ENCODE measurements at regions not wholly inside any gene's neighbourhood (a gene's known extent, or its start where the extent isn't known, plus 50 kb on each side); places are given as distances from the start of the nearest gene placed in this dataset.

GRCh38 chr13:105634059-105634458 lies 901.4 kb downstream of the EFNB2 start:
- no peaks in the 10 kb centered on the region for H3K4me1 ChIP-seq (ENCODE audit: low read depth, poor library complexity, severe bottlenecking)
- H3K4me2 ChIP-seq: no peak overlapping the region
- no peak overlapping the region for H3K4me3 ChIP-seq (IDR thresholded peaks at IDR 0.05; ENCODE audit: insufficient read depth, low read depth, low read length)
- H3K27ac ChIP-seq: no peak overlapping the region
- no peak overlapping the region for H2AFZ ChIP-seq (ENCODE audit: low read depth)
- H3K9ac ChIP-seq: no peak overlapping the region
- H3K27me3 ChIP-seq (ENCODE audit: insufficient read depth, low read depth): no peaks in the 10 kb centered on the region
- TF ChIP-seq, protein P1, sequence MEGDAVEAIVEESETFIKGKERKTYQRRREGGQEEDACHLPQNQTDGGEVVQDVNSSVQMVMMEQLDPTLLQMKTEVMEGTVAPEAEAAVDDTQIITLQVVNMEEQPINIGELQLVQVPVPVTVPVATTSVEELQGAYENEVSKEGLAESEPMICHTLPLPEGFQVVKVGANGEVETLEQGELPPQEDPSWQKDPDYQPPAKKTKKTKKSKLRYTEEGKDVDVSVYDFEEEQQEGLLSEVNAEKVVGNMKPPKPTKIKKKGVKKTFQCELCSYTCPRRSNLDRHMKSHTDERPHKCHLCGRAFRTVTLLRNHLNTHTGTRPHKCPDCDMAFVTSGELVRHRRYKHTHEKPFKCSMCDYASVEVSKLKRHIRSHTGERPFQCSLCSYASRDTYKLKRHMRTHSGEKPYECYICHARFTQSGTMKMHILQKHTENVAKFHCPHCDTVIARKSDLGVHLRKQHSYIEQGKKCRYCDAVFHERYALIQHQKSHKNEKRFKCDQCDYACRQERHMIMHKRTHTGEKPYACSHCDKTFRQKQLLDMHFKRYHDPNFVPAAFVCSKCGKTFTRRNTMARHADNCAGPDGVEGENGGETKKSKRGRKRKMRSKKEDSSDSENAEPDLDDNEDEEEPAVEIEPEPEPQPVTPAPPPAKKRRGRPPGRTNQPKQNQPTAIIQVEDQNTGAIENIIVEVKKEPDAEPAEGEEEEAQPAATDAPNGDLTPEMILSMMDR (conservative IDR thresholded peaks at IDR 0.05; ENCODE audit: low read depth, low read length): no peak
- no peaks in the 10 kb centered on the region for H3K79me2 ChIP-seq (ENCODE audit: insufficient read depth, low read depth)
- no peaks in the 10 kb centered on the region for H3K36me3 ChIP-seq (ENCODE audit: insufficient read depth)
- no peaks in the 10 kb centered on the region for H4K20me1 ChIP-seq (ENCODE audit: insufficient read depth)

GRCh38 chr13:105630431-105630830 lies 905.0 kb downstream of the EFNB2 start:
- Histone ChIP-seq H4K20me1 (ENCODE audit: insufficient read depth) (no peaks in the 10 kb centered on the region), H3K4me2 (no peak overlapping the region), H3K79me2 (ENCODE audit: insufficient read depth, low read depth) (no peaks in the 10 kb centered on the region), H3K4me3 (IDR thresholded peaks at IDR 0.05; ENCODE audit: insufficient read depth, low read depth, low read length) (no peak overlapping the region), H3K27ac (no peak overlapping the region), H2AFZ (ENCODE audit: low read depth) (no peak overlapping the region), H3K27me3 (ENCODE audit: insufficient read depth, low read depth) (no peaks in the 10 kb centered on the region), H3K4me1 (ENCODE audit: low read depth, poor library complexity, severe bottlenecking) (no peaks in the 10 kb centered on the region), H3K36me3 (ENCODE audit: insufficient read depth) (no peaks in the 10 kb centered on the region), H3K9ac (no peak overlapping the region)
- TF ChIP-seq, protein P1 (conservative IDR thresholded peaks at IDR 0.05; ENCODE audit: low read depth, low read length): no peak

DNA sequence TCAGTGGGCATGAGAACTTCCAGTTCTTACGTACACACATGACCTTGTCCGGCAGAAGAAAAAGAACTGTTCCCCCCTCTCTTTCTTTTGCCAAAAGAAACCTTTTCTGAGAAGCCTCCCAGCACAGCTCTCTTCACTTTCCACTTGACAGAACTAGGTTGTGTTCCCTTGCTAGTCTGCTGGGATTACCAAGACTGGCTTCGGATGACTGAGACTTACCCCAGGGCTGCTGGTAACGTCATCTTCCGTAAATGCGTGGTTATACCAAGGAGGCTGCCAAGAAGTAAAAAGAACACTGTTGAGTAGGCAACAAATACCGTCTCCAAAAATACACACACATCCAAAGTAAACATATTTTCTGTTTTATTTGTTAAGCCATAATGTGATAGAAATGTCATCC lies 908.2 kb downstream of the EFNB2 start:
- no peak overlapping the region for H2AFZ ChIP-seq (ENCODE audit: low read depth)
- H3K36me3 ChIP-seq (ENCODE audit: insufficient read depth): no peaks in the 10 kb centered on the region
- no peak overlapping the region for H3K27ac ChIP-seq
- no peaks in the 10 kb centered on the region for H3K27me3 ChIP-seq (ENCODE audit: insufficient read depth, low read depth)
- no peak overlapping the region for H3K4me3 ChIP-seq (IDR thresholded peaks at IDR 0.05; ENCODE audit: insufficient read depth, low read depth, low read length)
- H3K79me2 ChIP-seq (ENCODE audit: insufficient read depth, low read depth): no peaks in the 10 kb centered on the region
- H3K4me1 ChIP-seq (ENCODE audit: low read depth, poor library complexity, severe bottlenecking): no peaks in the 10 kb centered on the region
- no peaks in the 10 kb centered on the region for H4K20me1 ChIP-seq (ENCODE audit: insufficient read depth)
- TF ChIP-seq, protein P1 (conservative IDR thresholded peaks at IDR 0.05; ENCODE audit: low read depth, low read length): no peak
- no peak overlapping the region for H3K9ac ChIP-seq
- no peak overlapping the region for H3K4me2 ChIP-seq

DNA sequence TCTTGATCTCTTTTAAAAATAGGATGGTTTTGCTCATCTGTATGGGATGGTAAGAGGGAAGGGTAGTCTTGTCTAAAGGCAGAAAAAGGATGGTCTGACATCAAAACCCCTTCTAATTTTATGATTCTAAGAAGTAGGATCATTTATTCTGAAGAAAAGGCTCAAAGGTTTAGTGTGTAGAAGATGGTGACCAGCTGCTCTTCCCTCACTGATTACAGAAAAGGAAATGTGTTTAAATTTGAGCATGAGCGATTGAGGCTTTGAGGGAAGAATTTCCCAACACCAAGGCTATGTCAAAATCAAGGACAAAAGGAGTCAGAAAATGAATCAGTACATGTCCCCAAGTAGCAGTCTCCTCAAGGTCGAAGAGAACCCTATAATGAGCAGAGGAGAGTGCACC lies 909.8 kb downstream of the EFNB2 start:
- Histone ChIP-seq H3K27ac (no peak overlapping the region), H3K4me3 (IDR thresholded peaks at IDR 0.05; ENCODE audit: insufficient read depth, low read depth, low read length) (no peak overlapping the region), H3K79me2 (ENCODE audit: insufficient read depth, low read depth) (no peaks in the 10 kb centered on the region), H3K4me2 (no peak overlapping the region), H3K36me3 (ENCODE audit: insufficient read depth) (no peaks in the 10 kb centered on the region), H3K4me1 (ENCODE audit: low read depth, poor library complexity, severe bottlenecking) (no peaks in the 10 kb centered on the region), H3K9ac (no peak overlapping the region), H4K20me1 (ENCODE audit: insufficient read depth) (no peaks in the 10 kb centered on the region), H3K27me3 (ENCODE audit: insufficient read depth, low read depth) (no peaks in the 10 kb centered on the region), H2AFZ (ENCODE audit: low read depth) (no peak overlapping the region)
- TF ChIP-seq, protein P1 (conservative IDR thresholded peaks at IDR 0.05; ENCODE audit: low read depth, low read length): no peak

Data from KMS-11 (cell line).